H9 (cell line): ENCODE measurements at regions not wholly inside any gene's neighbourhood (a gene's known extent, or its start where the extent isn't known, plus 50 kb on each side); places are given as distances from the start of the nearest gene placed in this dataset.

Experiments
- DNase-seq: peaks from one replicate; pipeline ENCODE4 v3.0.0-alpha.2; 2017
- H2AFZ ChIP-seq: one replicate; pipeline ENCODE4 v1.6.1; 2013; ENCODE audit warnings: mild to moderate bottlenecking, low read length, control low read depth, moderate library complexity
- H2AK5ac ChIP-seq: 2 replicates; pipeline ENCODE4 v1.6.1; 2013; ENCODE audit warnings: low read length, control low read depth, mixed read lengths; ENCODE audit not compliant: insufficient read length
- H2BK120ac ChIP-seq: one replicate; pipeline ENCODE4 v1.6.1; 2013; ENCODE audit warnings: low read depth, mild to moderate bottlenecking, low read length, control low read depth, inconsistent platforms; ENCODE audit not compliant: poor library complexity, severe bottlenecking
- H2BK12ac ChIP-seq: 2 replicates; pipeline ENCODE4 v1.6.1; 2013; ENCODE audit warnings: low read length, control low read depth, mixed read lengths, low read depth; ENCODE audit not compliant: insufficient read length
- H2BK15ac ChIP-seq: 2 replicates; pipeline ENCODE4 v1.6.1; 2013; ENCODE audit warnings: low read depth, low read length, control low read depth
- H2BK20ac ChIP-seq: one replicate; pipeline ENCODE4 v1.6.1; 2013; ENCODE audit warnings: low read depth, mild to moderate bottlenecking, low read length, control low read depth, inconsistent platforms; ENCODE audit not compliant: poor library complexity, severe bottlenecking
- H2BK5ac ChIP-seq: 2 replicates; pipeline ENCODE4 v1.6.1; 2013; ENCODE audit warnings: low read length, control low read depth, mixed read lengths; ENCODE audit not compliant: insufficient read length
- H3K14ac ChIP-seq: 2 replicates; pipeline ENCODE4 v1.6.1; 2013; ENCODE audit warnings: low read length, control low read depth; ENCODE audit not compliant: insufficient read depth
- H3K18ac ChIP-seq: 2 replicates; pipeline ENCODE4 v1.6.1; 2013; ENCODE audit warnings: low read depth, mild to moderate bottlenecking, mixed read lengths, low read length, control low read depth; ENCODE audit not compliant: insufficient read length
- H3K23ac ChIP-seq: 2 replicates; pipeline ENCODE4 v1.6.1; 2013; ENCODE audit warnings: low read length, control low read depth, mixed read lengths, low read depth; ENCODE audit not compliant: insufficient read length
- H3K23me2 ChIP-seq: 2 replicates; pipeline ENCODE4 v1.6.1; 2013; ENCODE audit warnings: low read depth, mild to moderate bottlenecking, mixed read lengths, low read length, control low read depth; ENCODE audit not compliant: insufficient read length, poor library complexity, severe bottlenecking
- H3K27ac ChIP-seq: 2 replicates; pipeline ENCODE4 v1.5.1; 2013; ENCODE audit warnings: low read length, control low read depth, mixed read lengths, low read depth; ENCODE audit not compliant: insufficient read length
- H3K27me3 ChIP-seq: 2 replicates; pipeline ENCODE4 v1.6.1; 2013; ENCODE audit warnings: low read length, control low read depth, inconsistent platforms; ENCODE audit not compliant: insufficient read depth
- H3K4ac ChIP-seq: 2 replicates; pipeline ENCODE4 v1.6.1; 2013; ENCODE audit warnings: low read depth, mild to moderate bottlenecking, control low read depth, inconsistent platforms, low read length, moderate library complexity
- H3K4me1 ChIP-seq: 2 replicates; pipeline ENCODE4 v1.6.1; 2013; ENCODE audit warnings: low read length, control low read depth, inconsistent platforms; ENCODE audit not compliant: insufficient read depth
- H3K4me2 ChIP-seq: 2 replicates; pipeline ENCODE4 v1.6.1; 2013; ENCODE audit warnings: low read length, control low read depth, mixed read lengths; ENCODE audit not compliant: insufficient read length, insufficient read depth
- H3K56ac ChIP-seq: 2 replicates; pipeline ENCODE4 v1.6.1; 2013; ENCODE audit warnings: low read depth, mild to moderate bottlenecking, mixed read lengths, low read length, control low read depth; ENCODE audit not compliant: insufficient read length
- H3K79me1 ChIP-seq: 2 replicates; pipeline ENCODE4 v1.6.1; 2013; ENCODE audit warnings: low read depth, mild to moderate bottlenecking, moderate library complexity, low read length, control low read depth, inconsistent platforms; ENCODE audit not compliant: insufficient read depth, poor library complexity, severe bottlenecking
- H3K79me2 ChIP-seq: 2 replicates; pipeline ENCODE4 v1.6.1; 2013; ENCODE audit warnings: low read length, control low read depth, inconsistent platforms; ENCODE audit not compliant: insufficient read depth
- H3K9ac ChIP-seq: 2 replicates; pipeline ENCODE4 v1.6.1; 2013; ENCODE audit warnings: low read length, control low read depth, mixed read lengths; ENCODE audit not compliant: insufficient read length; ENCODE audit errors: extremely low read depth
- H3K9me3 ChIP-seq: one replicate; pipeline ENCODE4 v1.6.1; 2013; ENCODE audit warnings: low read depth, low read length, inconsistent platforms; ENCODE audit not compliant: control insufficient read depth
- H3T11ph ChIP-seq: one replicate; pipeline ENCODE4 v1.6.1; 2013; ENCODE audit warnings: mild to moderate bottlenecking, low read length, control low read depth, inconsistent platforms
- H4K20me1 ChIP-seq: one replicate; pipeline ENCODE4 v1.6.1; 2013; ENCODE audit not compliant: control insufficient read depth, insufficient read length, insufficient read depth
- H4K5ac ChIP-seq: 2 replicates; pipeline ENCODE4 v1.6.1; 2013; ENCODE audit warnings: low read depth, mild to moderate bottlenecking, mixed read lengths, low read length, control low read depth; ENCODE audit not compliant: insufficient read length
- H4K8ac ChIP-seq: replicated peaks from 2 replicates; pipeline ENCODE4 v1.6.1; 2013; ENCODE audit warnings: low read length, control low read depth, mixed read lengths, low read depth; ENCODE audit not compliant: insufficient read length
- H4K91ac ChIP-seq: 2 replicates; pipeline ENCODE4 v1.6.1; 2013; ENCODE audit warnings: low read depth, mild to moderate bottlenecking, moderate library complexity, mixed read lengths, low read length, control low read depth; ENCODE audit not compliant: insufficient read length
- H3K27ac Mint-ChIP-seq, 3 experiments: 2 replicates in 2 of 3; 3 replicates in 1 of 3; pipeline ENCODE4 v1.8.0; 2020 to 2021; ENCODE audit warnings: mixed read lengths in 3 of 3, mild to moderate bottlenecking in 1 of 3, moderate library complexity in 1 of 3
- H3K27me3 Mint-ChIP-seq: 2 replicates; pipeline ENCODE4 v1.8.0; 2021; ENCODE audit warnings: low read depth, mild to moderate bottlenecking, moderate library complexity, mixed read lengths
- H3K36me3 Mint-ChIP-seq, 3 experiments: 2 replicates in 2 of 3; 3 replicates in 1 of 3; pipeline ENCODE4 v1.8.0; 2020 to 2021; ENCODE audit warnings: low read depth in 3 of 3, mixed read lengths in 3 of 3; ENCODE audit not compliant: insufficient read depth in 1 of 3
- H3K4me1 Mint-ChIP-seq, 2 experiments: 2 replicates each; pipeline ENCODE4 v1.8.0; 2020; ENCODE audit warnings: mixed read lengths in 2 of 2
- H3K4me3 Mint-ChIP-seq, 2 experiments: 2 replicates in 1 of 2; 3 replicates in 1 of 2; pipeline ENCODE4 v1.8.0; 2020 to 2021; ENCODE audit warnings: mild to moderate bottlenecking in 2 of 2, mixed read lengths in 2 of 2, moderate library complexity in 1 of 2
- H3K9me3 Mint-ChIP-seq, 2 experiments: 2 replicates in 1 of 2; 3 replicates in 1 of 2; pipeline ENCODE4 v1.8.0; 2020; ENCODE audit warnings: mild to moderate bottlenecking in 2 of 2, mixed read lengths in 2 of 2, moderate library complexity in 1 of 2
- CTCF ChIP-seq: fragments of 200-600 bp; sonication (generic); conservative IDR thresholded peaks from 3 replicates; pipeline ENCODE4 v1.8.0; 2021; ENCODE audit warnings: antibody characterized with exemption, mild to moderate bottlenecking
- WGBS: extraction: QIAGEN DNeasy Blood & Tissue Kit; methylation state at CpG from one replicate; pipeline ENCODE4 v1.1.7; 2013; ENCODE audit warnings: missing lambda C conversion rate, low lambda C conversion rate, mixed read lengths; ENCODE audit not compliant: insufficient read length; ENCODE audit errors: extremely low coverage; 5-methylcytosine and 5-hydroxymethylcytosine counted together

DNA sequence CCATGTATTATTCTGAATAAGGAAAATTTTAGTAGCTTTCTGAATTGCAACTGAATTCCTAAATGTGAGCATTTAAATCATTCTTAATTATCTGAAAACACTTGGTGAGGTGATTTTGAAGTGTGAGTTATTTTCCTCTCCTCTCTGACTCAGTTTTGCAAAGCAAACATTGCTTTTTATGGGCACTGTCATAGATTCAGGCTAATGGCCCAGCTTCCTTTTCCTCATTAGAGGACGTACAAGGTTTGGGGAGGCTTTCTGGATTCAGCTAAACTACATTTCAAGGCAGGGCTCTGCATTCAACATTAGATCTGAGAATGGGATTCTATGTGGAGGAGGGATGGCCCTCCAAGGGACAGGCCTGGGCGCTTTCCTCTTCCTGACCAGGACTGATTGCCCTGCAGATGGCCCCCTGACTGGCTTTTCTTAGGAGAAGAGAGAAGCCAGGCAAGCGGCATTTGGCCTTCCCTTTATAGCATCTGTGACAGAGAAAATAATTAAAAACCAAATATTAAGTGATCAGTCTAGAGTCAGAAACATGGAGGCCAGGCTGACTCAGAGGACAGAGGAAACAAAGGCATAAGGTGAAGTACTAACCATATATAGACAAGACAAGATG, 53.0 kb upstream of the STXBP5L start:
- Histone ChIP-seq H3K4ac (no peak overlapping the region), H2BK12ac (no peak overlapping the region), H3K14ac (no peak overlapping the region), H4K5ac (no peak overlapping the region), H2BK5ac (no peak overlapping the region), H3K79me2 (no peaks in the 10 kb centered on the region), H3K18ac (no peak overlapping the region), H3T11ph (no peak overlapping the region), H3K79me1 (no peaks in the 10 kb centered on the region), H3K23ac (no peak overlapping the region), H4K20me1 (no peaks in the 10 kb centered on the region), H3K23me2 (peaks cover 2% of the 10 kb centered on the region), H3K4me1 (no peaks in the 10 kb centered on the region; the same call in 1 of the 2 replicates), H2BK120ac (no peak overlapping the region), H4K91ac (no peak overlapping the region), H2AK5ac (no peak overlapping the region), H2BK15ac (no peak overlapping the region), H2BK20ac (no peak overlapping the region), H3K9me3 (no peaks in the 10 kb centered on the region), H2AFZ (peak overlapping the region; percentile 27), H4K8ac (no peak overlapping the region), H3K56ac (no peak overlapping the region), H3K27me3 (no peaks in the 10 kb centered on the region), H3K9ac (no peak overlapping the region), H3K27ac (no peak overlapping the region), H3K4me2 (no peak overlapping the region)
- Mint-ChIP-seq H3K9me3 (no peaks in the 10 kb centered on the region), H3K36me3 (no peaks in the 10 kb centered on the region), H3K27ac (peak overlapping the region in 1 of 3 experiments; percentile 69; a peak in 2 of 7 replicates), H3K4me3 (no peak overlapping the region), H3K4me1 (peaks cover 18 to 24% of the 10 kb centered on the region in 2 experiments), H3K27me3 (no peaks in the 10 kb centered on the region; the same call in 1 of the 2 replicates)
- no peak for DNase-seq
- WGBS, result no CpG with 5 or more reads among the region's 3 CpGs
- TF ChIP-seq CTCF, result no peak
